Activated naive CD8-positive, alpha-beta T cell treated with anti-CD3 and anti-CD28 coated beads, Interleukin-2, amount 10 ng/mL, durations not matched to agents 7 days and 5 days (primary cell): ENCODE measurements at regions not wholly inside any gene's neighbourhood (a gene's known extent, or its start where the extent isn't known, plus 50 kb on each side); places are given as distances from the start of the nearest gene placed in this dataset.

Source experiments
- ATAC-seq: fragments of 150-1000 bp; cut with Tn5 transposase; one replicate; pipeline ENCODE4 v1.10.0; 2021; ENCODE audit warnings: low read depth, moderate library complexity
- POLR2A ChIA-PET: fragments of 350-600 bp; sonication (Branson Sonifier 250); formaldehyde crosslinking; loops from one replicate; lab custom pipeline; 2021; ENCODE audit warnings: antibody characterized with exemption; lab: Charles Lee
- DNase-seq: peaks from one replicate; pipeline ENCODE4 v3.0.0; 2021
- H3K27ac Mint-ChIP-seq: one replicate; pipeline ENCODE4 v1.8.0; 2022; ENCODE audit warnings: mild to moderate bottlenecking, mixed read lengths
- H3K27me3 Mint-ChIP-seq: one replicate; pipeline ENCODE4 v1.8.0; 2022; ENCODE audit warnings: mild to moderate bottlenecking, moderate library complexity, mixed read lengths
- H3K36me3 Mint-ChIP-seq: one replicate; pipeline ENCODE4 v1.8.0; 2021; ENCODE audit warnings: mild to moderate bottlenecking, mixed read lengths
- H3K4me1 Mint-ChIP-seq: one replicate; pipeline ENCODE4 v1.8.0; 2021; ENCODE audit warnings: mixed read lengths
- H3K4me3 Mint-ChIP-seq: one replicate; pipeline ENCODE4 v1.8.0; 2022; ENCODE audit warnings: mild to moderate bottlenecking, moderate library complexity, mixed read lengths
- H3K9me3 Mint-ChIP-seq: one replicate; pipeline ENCODE4 v1.8.0; 2021; ENCODE audit warnings: mixed read lengths

GRCh38 chr17:73997059-73997458, 206.4 kb upstream of the RPL38 start:
- Mint-ChIP-seq H3K9me3 (no peaks in the 10 kb centered on the region), H3K4me1 (no peaks in the 10 kb centered on the region), H3K36me3 (no peaks in the 10 kb centered on the region), H3K27ac (no peak overlapping the region), H3K4me3 (no peak overlapping the region), H3K27me3 (peaks cover 5% of the 10 kb centered on the region)
- DNase-seq: no peak
- ATAC-seq: no peak
- POLR2A ChIA-PET: no interaction called here

- Mint-ChIP-seq H3K4me1 (no peaks in the 10 kb centered on the region), H3K9me3 (no peaks in the 10 kb centered on the region), H3K36me3 (no peaks in the 10 kb centered on the region), H3K4me3 (no peak overlapping the region), H3K27ac (no peak overlapping the region), H3K27me3 (peaks cover 2% of the 10 kb centered on the region)
- no peak for DNase-seq
- ATAC-seq: no peak
- POLR2A ChIA-PET: no interaction called here
These were observed 205.2 kb upstream of the RPL38 start for GRCh38 chr17:73998249-73998648.

- POLR2A ChIA-PET: no interaction called here
- no peak overlapping the region for H3K4me3 Mint-ChIP-seq
- ATAC-seq: peak; percentile 80
These were observed 204.5 kb upstream of the RPL38 start for GRCh38 chr17:73998653-73999645.

GRCh38 chr17:74001145-74001544, 202.3 kb upstream of the RPL38 start:
- ATAC-seq (no peak), DNase-seq (no peak)
- Mint-ChIP-seq H3K9me3 (no peaks in the 10 kb centered on the region), H3K27ac (no peak overlapping the region), H3K27me3 (peaks cover 8% of the 10 kb centered on the region), H3K4me3 (no peak overlapping the region), H3K4me1 (no peaks in the 10 kb centered on the region), H3K36me3 (no peaks in the 10 kb centered on the region)
- POLR2A ChIA-PET: no interaction called here

More at GRCh38 chr17:73998653-73999645, 204.5 kb upstream of the RPL38 start:
- H3K9me3 Mint-ChIP-seq: no peaks in the 10 kb centered on the region
- peak; percentile 74 for DNase-seq
- H3K27ac Mint-ChIP-seq: no peak overlapping the region
- no peaks in the 10 kb centered on the region for H3K4me1 Mint-ChIP-seq
- H3K27me3 Mint-ChIP-seq: peaks cover 6% of the 10 kb centered on the region
- no peaks in the 10 kb centered on the region for H3K36me3 Mint-ChIP-seq

GRCh38 chr17:74002241-74002640, 201.2 kb upstream of the RPL38 start:
- Mint-ChIP-seq H3K9me3 (no peaks in the 10 kb centered on the region), H3K36me3 (no peaks in the 10 kb centered on the region)
- POLR2A ChIA-PET: no interaction called here

GRCh38 chr17:74004056-74004455, 199.4 kb upstream of the RPL38 start:
- no peaks in the 10 kb centered on the region for H3K36me3 Mint-ChIP-seq

More at GRCh38 chr17:74002241-74002640, 201.2 kb upstream of the RPL38 start:
- peaks cover 8% of the 10 kb centered on the region for H3K27me3 Mint-ChIP-seq
- no peaks in the 10 kb centered on the region for H3K4me1 Mint-ChIP-seq
- no peak for ATAC-seq
- DNase-seq: no peak
- H3K4me3 Mint-ChIP-seq: no peak overlapping the region
- H3K27ac Mint-ChIP-seq: no peak overlapping the region

GRCh38 chr17:74005790-74006189, 197.7 kb upstream of the RPL38 start:
- no peak overlapping the region for H3K27ac Mint-ChIP-seq
- POLR2A ChIA-PET: no interaction called here
- no peak overlapping the region for H3K4me3 Mint-ChIP-seq
- peaks cover 6% of the 10 kb centered on the region for H3K4me1 Mint-ChIP-seq
- H3K36me3 Mint-ChIP-seq: no peaks in the 10 kb centered on the region
- no peaks in the 10 kb centered on the region for H3K9me3 Mint-ChIP-seq
- ATAC-seq: no peak
- DNase-seq: no peak
- H3K27me3 Mint-ChIP-seq: peaks cover 18% of the 10 kb centered on the region

More at GRCh38 chr17:74004056-74004455, 199.4 kb upstream of the RPL38 start:
- Mint-ChIP-seq H3K9me3 (no peaks in the 10 kb centered on the region), H3K4me1 (peaks cover 6% of the 10 kb centered on the region), H3K4me3 (no peak overlapping the region), H3K27ac (no peak overlapping the region), H3K27me3 (peaks cover 16% of the 10 kb centered on the region)
- ATAC-seq: no peak
- POLR2A ChIA-PET: no interaction called here
- DNase-seq: no peak

GRCh38 chr17:74006371-74006770, 197.1 kb upstream of the RPL38 start:
- peaks cover 6% of the 10 kb centered on the region for H3K4me1 Mint-ChIP-seq
- H3K9me3 Mint-ChIP-seq: no peaks in the 10 kb centered on the region
- POLR2A ChIA-PET: no interaction called here
- no peak overlapping the region for H3K27ac Mint-ChIP-seq
- DNase-seq (no peak), ATAC-seq (no peak)
- H3K27me3 Mint-ChIP-seq: peaks cover 18% of the 10 kb centered on the region
- H3K4me3 Mint-ChIP-seq: no peak overlapping the region
- H3K36me3 Mint-ChIP-seq: no peaks in the 10 kb centered on the region

- POLR2A ChIA-PET: no interaction called here
- peak; percentile 47 for ATAC-seq
- H3K36me3 Mint-ChIP-seq: no peaks in the 10 kb centered on the region
- DNase-seq: no peak
- H3K27ac Mint-ChIP-seq: no peak overlapping the region
- H3K9me3 Mint-ChIP-seq: no peaks in the 10 kb centered on the region
- peaks cover 14% of the 10 kb centered on the region for H3K4me1 Mint-ChIP-seq
- no peak overlapping the region for H3K4me3 Mint-ChIP-seq
- peaks cover 22% of the 10 kb centered on the region for H3K27me3 Mint-ChIP-seq
These were observed 195.3 kb upstream of the RPL38 start for GRCh38 chr17:74008196-74008595.

- H3K4me1 Mint-ChIP-seq: peaks cover 15% of the 10 kb centered on the region
- H3K9me3 Mint-ChIP-seq: no peaks in the 10 kb centered on the region
These were observed 194.3 kb upstream of the RPL38 start for GRCh38 chr17:74009056-74009625.

GRCh38 chr17:74010903-74011302, 192.6 kb upstream of the RPL38 start:
- no peak overlapping the region for H3K27ac Mint-ChIP-seq
- H3K36me3 Mint-ChIP-seq: no peaks in the 10 kb centered on the region
- POLR2A ChIA-PET: no interaction called here
- peaks cover 15% of the 10 kb centered on the region for H3K4me1 Mint-ChIP-seq
- DNase-seq (no peak), ATAC-seq (no peak)
- peaks cover 24% of the 10 kb centered on the region for H3K27me3 Mint-ChIP-seq
- H3K9me3 Mint-ChIP-seq: no peaks in the 10 kb centered on the region
- H3K4me3 Mint-ChIP-seq: no peak overlapping the region

More at GRCh38 chr17:74009056-74009625, 194.3 kb upstream of the RPL38 start:
- no peak for ATAC-seq
- POLR2A ChIA-PET: no interaction called here
- H3K36me3 Mint-ChIP-seq: no peaks in the 10 kb centered on the region
- no peak overlapping the region for H3K27ac Mint-ChIP-seq
- no peak overlapping the region for H3K4me3 Mint-ChIP-seq
- no peak for DNase-seq
- peaks cover 25% of the 10 kb centered on the region for H3K27me3 Mint-ChIP-seq

GRCh38 chr17:74011966-74012365, 191.5 kb upstream of the RPL38 start:
- ATAC-seq: no peak
- H3K27me3 Mint-ChIP-seq: peaks cover 24% of the 10 kb centered on the region
- no peak overlapping the region for H3K4me3 Mint-ChIP-seq
- H3K36me3 Mint-ChIP-seq: no peaks in the 10 kb centered on the region
- no peaks in the 10 kb centered on the region for H3K9me3 Mint-ChIP-seq
- no peak for DNase-seq
- POLR2A ChIA-PET: interaction anchor here (0.6 kb wide), 1 partner anchor 191 kb away, joined by 3 read pairs; no protein-coding TSS in a partner anchor
- H3K27ac Mint-ChIP-seq: no peak overlapping the region
- peaks cover 15% of the 10 kb centered on the region for H3K4me1 Mint-ChIP-seq

- POLR2A ChIA-PET: interaction anchor here (0.6 kb wide), 1 partner anchor 191 kb away, joined by 3 read pairs; no protein-coding TSS in a partner anchor
- H3K27ac Mint-ChIP-seq: peak overlapping the region; percentile 70
- H3K4me1 Mint-ChIP-seq: peaks cover 14% of the 10 kb centered on the region
- H3K36me3 Mint-ChIP-seq: no peaks in the 10 kb centered on the region
- DNase-seq (no peak), ATAC-seq (peak; percentile 89)
- H3K4me3 Mint-ChIP-seq: peak overlapping the region; percentile 16
- no peaks in the 10 kb centered on the region for H3K9me3 Mint-ChIP-seq
- H3K27me3 Mint-ChIP-seq: peaks cover 24% of the 10 kb centered on the region
These were observed 191.0 kb upstream of the RPL38 start for GRCh38 chr17:74012465-74012864.
